PC-3 (cell line): ENCODE measurements at regions not wholly inside any gene's neighbourhood (a gene's known extent, or its start where the extent isn't known, plus 50 kb on each side); places are given as distances from the start of the nearest gene placed in this dataset.

ENCODE experiments used
- EZH2phosphoT487 ChIP-seq: fragments of 300-600 bp; sonication (generic); IDR thresholded peaks from 2 replicates; pipeline ENCODE4 v1.6.1; 2018; ENCODE audit warnings: mild to moderate bottlenecking, antibody characterized with exemption, low read length, borderline replicate concordance
- TF ChIP-seq, protein P1 (sequence below): fragments of 300-600 bp; sonication (generic); conservative IDR thresholded peaks from 2 replicates; pipeline ENCODE4 v1.5.1; 2017; ENCODE audit warnings: antibody characterized with exemption, low read depth, mild to moderate bottlenecking, low read length

DNA sequence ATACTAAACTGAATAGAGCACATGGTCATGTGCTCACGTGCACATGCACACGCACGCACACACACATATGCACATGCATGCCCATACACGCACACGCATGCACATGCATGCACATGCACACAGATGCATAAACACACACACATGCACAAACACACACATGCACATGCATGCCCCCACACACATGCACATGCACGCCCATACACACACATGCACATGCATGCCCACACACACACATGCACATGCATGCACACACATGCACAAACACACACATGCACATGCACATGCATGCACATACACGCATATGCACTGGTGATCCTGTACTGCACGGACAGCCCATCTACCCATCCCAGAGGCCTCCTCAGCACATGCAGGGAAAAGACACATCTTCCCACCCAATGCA, 426.6 kb downstream of the OCA2 start:
- TF ChIP-seq, protein P1, sequence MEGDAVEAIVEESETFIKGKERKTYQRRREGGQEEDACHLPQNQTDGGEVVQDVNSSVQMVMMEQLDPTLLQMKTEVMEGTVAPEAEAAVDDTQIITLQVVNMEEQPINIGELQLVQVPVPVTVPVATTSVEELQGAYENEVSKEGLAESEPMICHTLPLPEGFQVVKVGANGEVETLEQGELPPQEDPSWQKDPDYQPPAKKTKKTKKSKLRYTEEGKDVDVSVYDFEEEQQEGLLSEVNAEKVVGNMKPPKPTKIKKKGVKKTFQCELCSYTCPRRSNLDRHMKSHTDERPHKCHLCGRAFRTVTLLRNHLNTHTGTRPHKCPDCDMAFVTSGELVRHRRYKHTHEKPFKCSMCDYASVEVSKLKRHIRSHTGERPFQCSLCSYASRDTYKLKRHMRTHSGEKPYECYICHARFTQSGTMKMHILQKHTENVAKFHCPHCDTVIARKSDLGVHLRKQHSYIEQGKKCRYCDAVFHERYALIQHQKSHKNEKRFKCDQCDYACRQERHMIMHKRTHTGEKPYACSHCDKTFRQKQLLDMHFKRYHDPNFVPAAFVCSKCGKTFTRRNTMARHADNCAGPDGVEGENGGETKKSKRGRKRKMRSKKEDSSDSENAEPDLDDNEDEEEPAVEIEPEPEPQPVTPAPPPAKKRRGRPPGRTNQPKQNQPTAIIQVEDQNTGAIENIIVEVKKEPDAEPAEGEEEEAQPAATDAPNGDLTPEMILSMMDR: no peak
- TF ChIP-seq EZH2phosphoT487: no peak
